D721Med (cell line): ENCODE measurements at regions not wholly inside any gene's neighbourhood (a gene's known extent, or its start where the extent isn't known, plus 50 kb on each side); places are given as distances from the start of the nearest gene placed in this dataset.

Experiments used
- DNase-seq: peaks from one replicate; pipeline ENCODE4 v3.0.0; 2011; ENCODE audit warnings: low spot score; ENCODE audit not compliant: insufficient read length
- FAIRE-seq: peaks from 2 replicates; lab custom pipeline; 2011; peaks lifted over from hg19 to GRCh38; lab: Jason Lieb, UNC
- CTCF ChIP-seq: IDR thresholded peaks from 2 replicates; pipeline ENCODE4 v1.5.1; 2012; ENCODE audit warnings: mild to moderate bottlenecking, control low read depth; ENCODE audit not compliant: insufficient read depth; ENCODE audit errors: missing control alignments

GRCh38 chr5:17432569-17432968, 65.5 kb upstream of the TAF11L2 start:
- no peak for TF ChIP-seq CTCF
- FAIRE-seq (no peak), DNase-seq (no peak)

GRCh38 chr5:17433406-17433805, 64.6 kb upstream of the TAF11L2 start:
- no peak for TF ChIP-seq CTCF
- FAIRE-seq (no peak), DNase-seq (no peak)

- TF ChIP-seq CTCF = no peak
- DNase-seq = no peak
- no peak for FAIRE-seq
Measured at GRCh38 chr5:17434982-17435381, 63.0 kb upstream of the TAF11L2 start.

- FAIRE-seq (no peak), DNase-seq (no peak)
- no peak for TF ChIP-seq CTCF
Measured at GRCh38 chr5:17436350-17436749, 61.7 kb upstream of the TAF11L2 start.

GRCh38 chr5:17436761-17437221, 61.2 kb upstream of the TAF11L2 start:
- no peak for FAIRE-seq
- no peak for DNase-seq
- no peak for TF ChIP-seq CTCF

GRCh38 chr5:17438027-17438426, 60.0 kb upstream of the TAF11L2 start:
- TF ChIP-seq CTCF = no peak
- DNase-seq = no peak
- FAIRE-seq = no peak

GRCh38 chr5:17439956-17440355, 58.1 kb upstream of the TAF11L2 start:
- DNase-seq (no peak), FAIRE-seq (no peak)
- TF ChIP-seq CTCF = no peak
